ENCODE measurements at regions not wholly inside any gene's neighbourhood (a gene's known extent, or its start where the extent isn't known, plus 50 kb on each side); places are given as distances from the start of the nearest gene placed in this dataset.
A peak's percentile ranks its signal among the peaks of the same experiment; 100 is the strongest.

DNA sequence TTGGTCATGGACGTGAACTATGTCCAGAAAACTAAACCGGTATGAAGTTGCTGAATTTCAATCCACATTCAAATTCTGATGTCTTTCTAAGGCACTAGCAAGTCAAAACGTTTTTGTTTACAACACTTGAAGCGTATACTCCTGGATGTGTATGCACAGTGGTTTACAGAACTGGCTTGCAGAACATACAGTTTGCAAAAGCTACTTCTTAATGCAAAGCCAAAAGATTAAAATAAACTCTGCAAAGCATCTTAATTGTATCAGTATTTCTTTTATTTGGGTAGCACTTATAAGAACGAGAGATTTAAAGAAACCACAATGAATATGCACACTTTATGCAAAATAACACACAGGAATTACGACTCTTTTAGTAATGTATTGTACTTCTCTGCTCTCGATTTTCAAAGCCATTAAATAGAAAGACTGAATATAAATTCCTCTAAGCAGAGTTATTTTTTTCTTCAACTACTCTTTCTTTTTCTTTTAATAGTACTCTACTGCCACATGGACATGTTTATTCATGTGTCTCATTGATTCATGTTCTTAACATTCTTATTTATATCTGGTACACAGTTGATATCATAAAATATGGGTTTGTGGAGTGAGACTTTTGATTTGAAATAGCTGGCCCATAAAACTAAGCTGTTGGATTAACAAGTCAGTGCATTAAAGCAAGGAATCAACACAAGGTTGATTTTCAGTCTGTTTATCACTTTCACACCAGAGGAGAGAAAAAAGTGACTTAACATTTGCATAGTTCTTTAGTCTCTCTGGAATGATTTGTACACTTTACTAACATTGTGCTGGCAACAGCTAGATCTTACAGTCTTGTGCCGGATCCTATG, 189.4 kb upstream of the STEAP4 start:
- no peak for DNase-seq

DNA sequence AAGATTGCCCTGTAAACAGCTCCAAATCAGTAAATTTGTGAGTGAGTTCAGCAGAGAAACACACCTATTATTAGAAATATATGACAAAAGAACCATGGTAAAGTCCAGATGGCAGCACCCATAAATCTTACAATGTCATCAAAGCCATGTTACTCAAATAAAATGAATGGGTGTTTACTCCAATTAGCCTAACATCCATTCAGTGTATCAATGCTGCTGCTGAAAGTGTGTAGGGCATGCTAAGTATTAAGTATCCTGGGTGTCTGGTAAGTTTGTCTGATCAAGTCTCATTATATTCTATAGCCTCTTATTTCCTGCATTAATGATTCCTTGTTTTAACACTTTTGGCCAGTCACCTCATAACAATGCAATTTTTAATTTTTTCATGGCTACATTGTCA, 185.5 kb upstream of the STEAP4 start:
- DNase-seq, result peak in 2 of 3 experiments; percentile 83 to 99

DNA sequence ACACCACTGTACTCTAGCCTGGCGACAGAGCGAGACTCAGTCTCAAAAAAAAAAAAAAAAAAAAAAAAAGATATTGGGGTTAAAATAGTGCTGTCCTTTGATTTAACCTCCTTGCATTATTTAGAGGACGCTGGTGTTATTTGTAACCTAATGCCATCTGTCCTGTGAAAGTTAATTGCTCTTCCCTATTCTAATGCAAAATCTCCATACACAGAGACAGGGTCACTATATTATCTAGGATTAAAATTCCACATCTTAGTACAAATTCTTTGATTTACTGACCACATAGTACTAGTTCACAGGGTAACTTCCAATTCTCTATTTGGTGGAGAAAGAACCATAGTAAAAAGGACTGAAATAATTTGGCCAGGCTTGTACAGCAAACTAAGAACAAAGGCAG, 184.2 kb upstream of the STEAP4 start:
- DNase-seq, result peak in 1 of 3 experiments; percentile 50

DNA sequence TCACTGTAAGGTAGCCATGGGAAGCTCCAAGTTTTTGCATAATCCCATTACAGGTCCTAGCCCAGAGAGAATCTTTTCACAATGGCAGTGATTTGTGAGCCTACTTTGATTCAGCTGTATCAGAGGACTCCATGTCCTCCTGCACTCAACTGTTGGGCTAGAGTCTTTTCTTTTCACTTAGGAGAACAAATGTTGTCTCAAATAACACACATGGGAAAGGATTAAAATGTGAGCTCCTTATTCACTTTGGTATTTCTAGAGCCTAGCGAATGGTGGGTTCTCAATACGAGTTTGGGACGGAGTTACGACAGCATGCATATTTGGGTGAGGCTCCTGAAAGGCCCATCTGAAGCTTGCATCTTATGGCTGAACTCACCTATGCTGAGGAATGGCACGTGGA, 183.5 kb upstream of the STEAP4 start:
- DNase-seq, result no peak

DNA sequence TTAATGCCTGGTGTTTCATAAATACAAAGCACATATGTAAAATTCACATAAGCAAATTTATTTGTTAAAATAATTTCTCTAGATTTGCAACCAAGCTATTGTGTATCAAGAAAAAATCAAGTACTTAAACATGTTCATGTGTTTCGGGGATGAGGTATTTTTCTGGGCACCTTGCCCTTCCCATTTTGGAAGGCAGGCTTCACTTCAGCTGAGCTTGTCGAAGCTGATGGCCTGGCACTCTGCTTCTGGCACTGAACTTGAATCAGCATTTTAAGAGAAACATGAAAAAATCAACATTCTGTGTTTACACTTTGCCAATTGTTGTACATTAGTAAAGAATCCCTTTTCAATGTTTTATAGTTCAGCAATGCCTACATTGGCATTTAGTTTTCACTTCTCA, 179.1 kb upstream of the STEAP4 start:
- no peak for DNase-seq

DNA sequence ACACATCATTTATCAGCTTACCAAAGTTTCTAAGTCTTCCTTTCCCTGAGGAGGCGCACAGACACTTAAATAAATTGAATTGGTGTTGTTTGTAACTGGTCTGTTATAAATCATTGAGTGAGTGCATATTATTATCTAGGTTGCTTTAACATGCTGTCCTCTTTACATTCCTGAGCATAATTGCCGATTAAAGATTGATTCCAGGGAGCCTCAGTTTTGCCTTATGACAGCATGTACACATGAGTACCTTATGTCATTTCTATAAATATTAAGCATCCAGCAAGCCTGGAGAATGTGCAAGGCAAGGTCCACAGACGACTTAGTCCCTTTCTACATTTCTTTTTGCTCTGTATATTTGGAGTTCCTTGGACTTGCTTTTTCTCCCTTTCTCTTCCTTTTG, 177.9 kb upstream of the STEAP4 start:
- DNase-seq, result no peak

DNA sequence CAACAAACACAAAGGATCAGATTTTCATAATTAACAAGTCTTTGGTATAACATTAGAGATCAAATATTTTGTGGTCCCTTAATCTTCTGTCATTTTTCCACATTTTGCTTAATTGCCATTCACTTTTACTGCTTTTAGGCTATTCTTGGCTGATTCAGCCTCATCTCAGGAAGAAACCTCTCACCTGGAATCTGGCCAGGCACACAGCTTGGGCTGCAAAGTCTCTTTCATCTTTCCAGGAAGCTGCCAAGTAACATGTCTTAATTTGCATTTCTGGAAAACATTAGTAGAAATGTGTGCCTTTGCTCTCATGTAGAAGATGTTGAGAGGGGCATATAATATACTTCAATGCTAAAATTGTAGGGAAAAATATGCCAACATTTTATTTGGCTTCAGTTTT, 174.2 kb upstream of the STEAP4 start:
- peak in 1 of 3 experiments; percentile 53 for DNase-seq

DNA sequence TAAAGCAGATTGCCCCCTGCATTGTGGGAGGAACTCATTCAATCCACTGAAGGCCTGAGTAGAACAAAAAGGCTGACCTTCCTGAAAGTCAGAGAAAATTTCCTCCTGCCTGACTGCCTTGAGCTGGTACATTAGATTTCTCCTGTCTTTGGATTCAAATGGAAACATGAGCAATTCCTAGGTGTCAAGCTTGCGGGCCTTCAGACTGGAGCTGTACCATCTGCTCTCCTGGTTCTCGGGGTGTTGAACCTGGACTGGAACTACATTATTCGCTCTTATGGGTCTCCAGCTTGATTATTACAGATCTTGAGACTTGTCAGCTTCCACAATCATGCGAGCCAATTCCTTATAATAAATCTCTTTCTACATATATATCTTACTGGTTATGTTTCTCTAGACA, 173.6 kb upstream of the STEAP4 start:
- DNase-seq, result no peak

DNA sequence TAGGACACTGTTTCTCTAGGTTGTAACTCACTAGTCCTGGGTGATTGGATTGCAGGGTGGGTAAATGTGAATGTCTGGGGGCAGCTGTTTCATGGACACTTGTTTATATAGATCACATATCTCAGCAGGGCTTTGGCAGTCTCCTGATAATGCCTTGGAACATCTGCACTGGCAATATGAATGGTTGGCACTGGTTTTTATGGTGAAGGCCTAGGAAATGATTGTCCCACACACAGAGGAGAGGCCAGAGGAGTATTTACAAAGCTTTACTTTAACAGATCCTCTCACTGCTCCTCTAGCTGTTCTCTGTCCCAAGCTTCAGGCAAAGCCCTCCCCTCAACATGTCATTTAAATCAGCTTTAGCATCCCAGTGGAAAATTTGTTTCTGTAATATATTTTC, 171.3 kb upstream of the STEAP4 start:
- DNase-seq, result no peak

DNA sequence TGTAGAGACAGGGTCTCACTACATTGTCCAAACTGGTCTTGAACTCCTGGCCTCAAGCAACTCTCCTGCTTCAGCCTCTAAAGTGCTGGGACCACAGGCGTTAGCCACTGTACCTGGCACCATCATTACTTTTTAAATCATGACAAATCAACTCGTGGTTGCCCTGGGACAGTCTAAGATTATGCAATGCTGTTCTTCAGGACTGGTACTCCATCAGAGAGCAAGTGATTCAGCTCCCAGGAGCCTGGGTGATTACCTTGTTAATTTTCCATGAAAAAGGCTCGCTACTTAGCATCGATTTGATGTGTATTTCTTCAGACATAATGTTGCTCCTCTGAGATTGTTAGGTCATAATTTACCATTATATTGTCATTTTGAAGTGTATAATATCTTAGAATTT, 158.9 kb upstream of the STEAP4 start:
- DNase-seq, result no peak

DNA sequence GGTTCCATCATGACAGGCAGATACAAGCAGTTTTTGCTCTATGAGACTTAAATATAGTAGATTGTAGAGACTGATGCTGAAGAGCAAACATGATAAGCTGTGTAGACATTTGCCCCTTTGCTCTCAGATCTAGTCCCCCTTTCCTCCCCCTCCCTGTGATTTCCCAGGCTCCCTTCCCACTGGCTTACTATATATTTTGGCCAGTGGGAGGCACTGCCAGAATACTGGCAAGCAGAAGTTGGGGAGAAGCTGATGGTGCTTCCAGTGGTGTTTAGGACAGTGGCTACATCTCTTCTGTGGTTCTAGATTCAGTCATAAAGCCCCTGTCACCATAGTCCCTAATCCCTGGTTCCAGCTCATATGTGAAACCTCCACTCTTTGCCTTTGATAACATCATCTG, 156.1 kb upstream of the STEAP4 start:
- DNase-seq, result no peak

DNA sequence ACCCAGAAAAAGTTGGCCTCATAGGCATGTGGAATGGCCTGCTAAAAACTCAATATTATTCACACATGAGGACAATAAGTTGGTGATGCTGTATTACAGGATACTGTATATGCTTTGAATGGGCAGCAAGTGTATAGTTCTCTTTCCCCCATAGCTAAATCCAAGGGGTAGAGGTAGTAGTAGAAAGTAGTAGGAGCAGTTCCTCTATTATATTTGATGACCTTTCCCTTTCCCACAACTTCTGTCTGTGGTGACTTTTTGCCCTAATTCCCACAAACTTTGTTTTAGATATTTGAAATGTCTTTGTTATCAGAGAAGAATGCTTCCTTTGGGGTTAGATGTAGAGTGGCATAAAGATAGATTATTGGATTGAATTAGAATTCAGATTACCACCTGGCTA, 154.0 kb upstream of the STEAP4 start:
- no peak for DNase-seq

DNA sequence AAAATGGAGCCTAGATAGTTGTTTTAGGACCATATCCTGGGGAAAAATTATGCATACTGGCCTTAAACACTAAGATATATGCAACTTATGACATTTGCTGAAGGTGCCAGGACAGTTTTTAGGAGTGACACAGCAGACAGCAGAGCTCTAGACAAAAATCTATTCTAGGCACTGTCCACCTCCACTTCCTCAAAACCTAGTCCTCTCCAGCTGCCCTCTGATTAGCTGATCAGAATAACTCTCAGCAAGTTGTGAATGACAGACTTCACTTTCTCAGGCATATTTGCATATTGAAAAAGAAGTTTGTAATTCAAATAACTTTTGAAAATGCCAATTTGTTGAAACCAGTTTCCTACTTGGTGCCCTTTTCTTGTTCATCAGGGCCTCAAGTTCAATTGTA, 152.3 kb upstream of the STEAP4 start:
- no peak for DNase-seq

DNA sequence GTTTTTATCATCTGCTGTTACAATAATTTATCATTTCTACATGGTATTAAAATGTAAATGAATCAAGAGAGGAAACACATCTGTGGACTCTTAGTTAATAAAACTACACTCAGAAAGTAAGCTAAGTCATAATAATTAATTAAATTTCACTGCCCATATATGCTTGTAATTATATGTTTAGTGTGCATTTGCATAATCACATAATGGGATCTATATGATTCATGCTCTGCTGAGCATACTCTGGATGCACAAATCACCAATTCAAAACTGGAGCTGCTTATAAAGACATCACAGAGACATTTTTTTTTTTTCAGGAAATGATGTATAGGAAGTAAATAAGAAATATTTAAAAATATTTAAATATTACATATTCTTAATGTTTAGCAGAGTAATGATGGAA, 151.6 kb upstream of the STEAP4 start:
- DNase-seq, result peak in 2 of 3 experiments; percentile 26 to 88

DNA sequence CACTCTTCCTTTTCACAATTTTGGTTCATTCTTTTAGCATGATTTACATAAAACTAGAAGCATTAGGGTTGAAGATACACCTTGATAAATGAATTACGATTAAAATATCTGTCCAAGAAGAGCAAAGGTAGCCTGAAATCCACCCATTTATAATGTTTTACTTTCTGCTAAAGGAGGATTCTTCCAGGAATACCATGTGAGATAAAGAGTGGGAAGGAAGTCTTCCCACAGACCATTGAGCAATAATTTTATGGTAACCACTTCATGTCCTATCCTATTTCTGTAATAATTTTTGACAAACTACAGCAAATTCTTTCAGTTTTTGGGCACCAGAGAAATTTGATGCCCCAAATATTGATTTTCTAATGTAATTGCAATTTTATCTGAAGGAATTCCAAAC, 150.6 kb upstream of the STEAP4 start:
- no peak for DNase-seq

DNA sequence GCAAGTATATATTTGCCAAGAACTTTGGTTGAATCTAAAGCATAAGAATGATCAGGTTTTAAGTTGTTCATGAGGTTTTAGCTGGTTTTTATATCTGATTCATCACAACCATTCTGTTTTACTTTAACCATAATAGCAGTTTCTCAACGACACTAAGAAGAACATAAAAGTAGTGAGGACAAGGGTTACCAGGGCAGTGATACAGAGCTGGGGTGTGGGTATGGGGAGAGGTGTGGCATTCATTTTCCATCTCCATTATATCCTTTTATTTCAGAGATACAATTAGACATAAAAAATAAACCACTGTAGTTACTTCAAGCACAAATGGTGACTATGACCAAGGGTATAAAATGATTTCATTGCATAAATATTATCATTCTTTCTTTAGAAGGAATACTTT, 149.8 kb upstream of the STEAP4 start:
- DNase-seq, result no peak

DNA sequence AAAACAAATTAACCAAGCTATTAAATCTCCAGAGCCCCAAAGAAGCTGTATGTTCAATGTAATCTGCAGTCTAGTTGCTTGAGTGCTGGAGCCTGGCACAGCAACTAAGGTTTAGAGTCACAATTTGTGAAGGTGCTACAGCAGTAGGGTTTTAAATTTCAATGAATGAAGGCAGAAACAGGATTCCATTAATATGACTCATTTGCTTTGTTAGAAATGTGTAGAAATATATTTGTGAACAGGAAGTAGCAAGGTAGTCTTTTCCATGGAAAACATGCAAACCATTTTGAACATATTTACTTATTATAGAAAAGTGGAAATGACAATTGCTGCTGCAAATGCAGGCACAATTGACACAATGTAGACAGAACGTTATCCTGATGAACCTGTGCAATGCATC, 149.0 kb upstream of the STEAP4 start:
- no peak for DNase-seq

DNA sequence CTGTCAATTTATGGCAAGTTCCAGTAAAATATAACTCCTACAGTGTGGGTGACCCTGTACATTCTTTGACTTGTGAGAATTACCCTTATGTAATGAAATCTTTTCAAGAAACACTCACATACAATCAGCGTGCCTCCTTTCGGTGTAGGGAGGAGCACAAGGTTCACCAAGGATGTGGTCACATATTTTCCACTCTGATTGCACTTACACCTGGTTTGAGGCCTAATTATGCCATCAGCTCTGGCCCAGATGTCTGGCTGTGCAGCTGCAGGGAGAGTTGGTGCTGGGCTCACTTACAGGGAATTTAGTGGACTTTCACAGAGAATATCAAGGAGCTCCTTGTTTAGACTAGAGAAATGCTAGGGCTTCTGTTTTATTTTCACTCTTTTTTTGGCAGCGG, 146.0 kb upstream of the STEAP4 start:
- DNase-seq, result peak in 2 of 3 experiments; percentile 25 to 72

DNA sequence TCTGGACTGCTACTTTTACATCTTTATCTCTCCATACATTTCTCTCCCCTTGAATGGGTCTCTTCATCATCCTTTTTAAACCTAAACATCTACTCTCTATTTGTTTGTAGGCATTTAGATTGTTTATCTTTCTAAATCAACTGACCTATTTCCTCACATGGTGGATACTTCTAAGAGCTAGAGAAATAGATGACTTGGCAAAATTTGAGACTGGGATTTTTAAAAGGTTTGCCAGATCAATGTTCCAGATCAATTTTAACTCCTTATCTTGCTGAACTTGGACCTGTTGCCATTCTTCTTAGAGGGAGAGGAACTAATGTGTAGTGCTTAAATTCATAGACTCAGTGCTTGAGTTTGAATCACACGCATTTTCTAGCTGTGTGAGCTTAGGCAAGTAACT, 144.2 kb upstream of the STEAP4 start:
- no peak for DNase-seq

DNA sequence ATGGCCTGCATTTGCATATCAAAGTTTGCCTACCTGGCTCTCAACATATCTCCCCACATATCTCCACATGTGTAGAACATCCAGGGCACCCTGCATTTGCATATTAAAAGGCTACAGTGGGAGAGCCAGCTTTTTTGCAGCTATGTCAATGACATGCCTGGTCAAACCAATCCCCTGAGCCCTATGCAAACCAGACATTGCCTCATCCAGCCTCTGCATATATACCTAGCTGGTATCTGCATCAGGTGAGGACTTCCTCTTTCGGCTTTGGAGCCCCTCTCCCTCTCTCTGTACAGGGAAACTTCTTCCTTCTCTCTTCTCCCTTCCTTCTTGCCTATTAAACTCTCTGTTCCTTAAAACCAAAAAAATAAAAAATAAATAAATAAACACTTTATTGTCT, 142.7 kb upstream of the STEAP4 start:
- DNase-seq, result no peak

DNA sequence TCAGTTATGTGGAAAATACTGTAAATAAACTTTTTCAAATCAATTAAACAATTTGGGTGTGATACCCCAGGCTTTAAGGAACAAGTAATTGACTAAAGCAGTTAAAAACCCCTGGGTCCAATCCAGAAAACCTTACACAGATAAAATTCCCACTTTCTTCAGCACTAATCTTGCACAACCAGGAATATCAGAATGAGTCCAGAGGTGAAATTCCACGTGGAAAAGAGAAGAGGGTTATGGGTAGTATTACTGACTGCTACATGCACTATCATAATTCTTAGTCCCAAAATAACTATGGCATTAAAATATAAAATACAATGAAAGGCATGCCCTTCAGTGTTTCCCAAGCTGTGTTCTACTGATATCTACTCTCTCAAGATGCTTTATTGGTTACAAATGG, 135.7 kb upstream of the STEAP4 start:
- DNase-seq, result peak in 1 of 3 experiments; percentile 59

DNA sequence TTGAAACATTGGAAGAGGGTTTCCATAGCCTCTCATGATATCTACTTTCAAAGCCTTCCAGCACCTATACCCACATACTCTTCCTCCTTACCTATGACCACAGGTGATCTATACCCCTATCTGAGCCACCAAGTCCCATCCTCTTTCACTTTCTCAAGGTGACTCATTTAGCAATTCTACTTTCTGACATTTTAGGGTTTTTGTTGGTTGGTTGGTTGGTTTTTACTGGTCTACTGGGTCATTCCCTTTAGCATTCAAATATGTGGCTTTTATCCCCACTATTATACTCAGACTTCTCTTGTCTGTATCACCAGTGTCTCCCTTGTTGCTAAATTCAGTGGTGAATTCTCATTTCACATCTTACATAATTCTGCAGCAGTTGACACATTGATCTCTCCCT, 130.4 kb upstream of the STEAP4 start:
- no peak for DNase-seq

DNA sequence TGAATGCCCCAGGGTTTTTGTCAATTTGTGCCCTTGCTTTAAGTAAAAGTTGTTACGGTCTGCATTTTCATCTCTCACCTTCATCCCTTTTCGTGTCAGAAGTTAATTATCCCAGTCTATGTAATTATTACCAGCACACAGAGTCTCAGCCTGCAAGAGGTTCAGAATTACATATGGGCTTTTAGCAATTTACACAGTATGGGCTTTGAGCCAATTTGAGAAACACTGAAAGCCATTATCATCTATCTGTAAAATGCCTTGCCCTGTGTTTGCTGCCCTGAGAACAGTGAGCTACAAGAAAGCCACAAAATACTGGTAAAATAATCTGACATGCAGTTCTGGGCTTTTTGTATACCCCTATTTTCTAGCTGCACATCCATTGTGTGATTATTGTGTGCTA, 125.6 kb upstream of the STEAP4 start:
- peak in 2 of 3 experiments; percentile 72 to 96 for DNase-seq

DNA sequence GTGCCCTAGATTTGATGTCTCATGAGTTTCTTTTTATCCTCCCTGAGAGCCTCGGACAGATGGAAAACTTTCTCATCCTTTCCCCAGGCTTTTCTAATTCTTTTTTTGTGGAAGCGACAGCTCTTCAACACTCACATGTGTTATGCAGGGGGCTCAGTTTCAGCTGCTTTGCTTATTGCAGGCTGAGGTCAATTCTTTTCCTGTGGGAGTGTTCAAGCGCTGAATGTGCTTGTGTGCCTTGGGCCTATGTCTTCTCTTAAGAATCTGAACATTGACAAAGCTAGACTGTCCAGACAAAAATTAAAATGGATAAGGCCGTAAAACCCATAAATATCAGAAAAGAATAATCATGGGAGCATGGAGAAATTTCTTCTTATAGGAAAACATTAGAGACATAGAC, 125.2 kb upstream of the STEAP4 start:
- peak in 2 of 3 experiments; percentile 72 to 91 for DNase-seq

DNA sequence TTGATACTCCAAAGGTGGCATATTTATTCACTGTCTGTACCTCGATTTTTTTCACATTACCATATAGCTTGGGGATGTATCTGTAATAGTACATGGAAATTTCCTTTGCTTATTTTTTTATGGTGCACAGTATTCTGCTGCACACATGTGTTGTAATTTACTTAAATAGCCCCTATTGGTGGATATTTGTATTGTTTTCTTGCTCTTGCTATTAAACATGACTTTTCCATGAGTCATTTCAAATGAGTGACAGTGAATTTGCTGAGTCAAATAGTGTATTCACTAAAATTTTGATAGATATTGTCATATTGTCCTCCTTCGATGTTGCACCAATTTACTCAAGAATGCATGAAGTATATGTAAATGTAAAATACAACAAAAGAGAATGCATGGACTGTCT, 122.7 kb upstream of the STEAP4 start:
- no peak for DNase-seq
